Neural cell (in vitro differentiated cells): ENCODE measurements at regions not wholly inside any gene's neighbourhood (a gene's known extent, or its start where the extent isn't known, plus 50 kb on each side); places are given as distances from the start of the nearest gene placed in this dataset.

Experiments
- H2AFZ ChIP-seq: fragments of 200-600, 300-800 bp; sonication (generic), shearing (Covaris generic); 2 replicates; pipeline ENCODE4 v1.6.0; 2014; ENCODE audit warnings: low read depth, mild to moderate bottlenecking, antibody characterized with exemption, low read length, moderate library complexity
- H3F3A ChIP-seq: fragments of 200-600 bp; shearing (Covaris generic); 2 replicates; pipeline ENCODE4 v1.6.1; 2016; ENCODE audit warnings: mild to moderate bottlenecking, moderate library complexity, mixed read lengths, antibody characterized with exemption, low read length; ENCODE audit not compliant: insufficient read depth, poor library complexity, severe bottlenecking
- H3K27ac ChIP-seq: fragments of 200-600, 300-800 bp; sonication (generic), shearing (Covaris generic); 2 replicates; pipeline ENCODE4 v1.5.1; 2014; ENCODE audit warnings: mild to moderate bottlenecking, low read length, moderate library complexity
- H3K27me3 ChIP-seq: fragments of 300-800, 200-600 bp; sonication (generic), shearing (Covaris generic); 2 replicates; pipeline ENCODE4 v1.6.0; 2014; ENCODE audit warnings: mild to moderate bottlenecking, low read depth, low read length, moderate library complexity; ENCODE audit not compliant: insufficient read depth
- H3K36me3 ChIP-seq: fragments of 300-800, 200-600 bp; sonication (generic), shearing (Covaris generic); 2 replicates; pipeline ENCODE4 v1.5.1; 2014; ENCODE audit warnings: mild to moderate bottlenecking, antibody characterized with exemption, low read length, moderate library complexity; ENCODE audit not compliant: insufficient read depth
- H3K4me2 ChIP-seq: fragments of 300-800, 200-600 bp; sonication (generic), shearing (Covaris generic); 2 replicates; pipeline ENCODE4 v1.6.0; 2014; ENCODE audit warnings: mild to moderate bottlenecking, low read length
- H3K4me3 ChIP-seq: fragments of 300-800, 200-600 bp; sonication (generic), shearing (Covaris generic); 2 replicates; pipeline ENCODE4 v1.5.1; 2014; ENCODE audit warnings: mild to moderate bottlenecking, low read length, moderate library complexity
- H3K79me2 ChIP-seq: fragments of 200-600 bp; shearing (Covaris generic); replicated peaks from 2 replicates; pipeline ENCODE4 v1.6.0; 2014; ENCODE audit warnings: mild to moderate bottlenecking, low read length, moderate library complexity; ENCODE audit not compliant: insufficient read depth
- H3K9ac ChIP-seq: fragments of 300-800, 200-600 bp; sonication (generic), shearing (Covaris generic); 2 replicates; pipeline ENCODE4 v1.6.1; 2016; ENCODE audit warnings: mild to moderate bottlenecking, low read length, mixed read lengths
- H3K9me2 ChIP-seq: fragments of 200-600 bp; shearing (Covaris generic); 2 replicates; pipeline ENCODE4 v1.6.1; 2016; ENCODE audit warnings: mild to moderate bottlenecking, low read length, mixed read lengths; ENCODE audit not compliant: insufficient read depth
- H3K9me3 ChIP-seq: fragments of 200-600, 300-800 bp; sonication (generic), shearing (Covaris generic); 2 replicates; pipeline ENCODE4 v1.6.1; 2016; ENCODE audit warnings: mild to moderate bottlenecking, mixed run types, low read length, moderate library complexity, mixed read lengths
- H4K20me1 ChIP-seq: fragments of 200-600 bp; shearing (Covaris generic); 2 replicates; pipeline ENCODE4 v1.6.1; 2016; ENCODE audit warnings: mild to moderate bottlenecking, mixed run types; ENCODE audit not compliant: insufficient read depth
- CTCF ChIP-seq: fragments of 450-650 bp; IDR thresholded peaks from 2 replicates; pipeline ENCODE4 v1.5.1; 2014; ENCODE audit warnings: antibody characterized with exemption, mild to moderate bottlenecking, moderate library complexity; ENCODE audit not compliant: poor library complexity, severe bottlenecking
- EP300 ChIP-seq: fragments of 450-650 bp; conservative IDR thresholded peaks from 2 replicates; pipeline ENCODE4 v1.6.1; 2014; ENCODE audit warnings: antibody characterized with exemption, mild to moderate bottlenecking, moderate library complexity; ENCODE audit not compliant: poor library complexity, severe bottlenecking
- EZH2 ChIP-seq: fragments of 200-600, 300-800 bp; shearing (Covaris generic), sonication (generic); IDR thresholded peaks from 2 replicates; pipeline ENCODE4 v1.6.1; 2014; ENCODE audit warnings: antibody characterized with exemption, low read length, borderline replicate concordance, mild to moderate bottlenecking; ENCODE audit not compliant: insufficient read depth, poor library complexity, severe bottlenecking
- MXI1 ChIP-seq: fragments of 450-650 bp; conservative IDR thresholded peaks from 2 replicates; pipeline ENCODE4 v1.6.1; 2014; ENCODE audit warnings: antibody characterized with exemption, mild to moderate bottlenecking; ENCODE audit not compliant: poor library complexity, severe bottlenecking
- POLR2AphosphoS5 ChIP-seq: IDR thresholded peaks from 2 replicates; pipeline ENCODE4 v1.6.1; 2012
- RAD21 ChIP-seq: fragments of 450-650 bp; conservative IDR thresholded peaks from 2 replicates; pipeline ENCODE4 v1.6.1; 2014; ENCODE audit warnings: antibody characterized with exemption, mild to moderate bottlenecking, moderate library complexity
- SMC3 ChIP-seq: fragments of 450-650 bp; conservative IDR thresholded peaks from 2 replicates; pipeline ENCODE4 v1.6.1; 2014; ENCODE audit warnings: antibody characterized with exemption, mild to moderate bottlenecking, moderate library complexity; ENCODE audit not compliant: poor library complexity
- TAF1 ChIP-seq: IDR thresholded peaks from 2 replicates; pipeline ENCODE4 v1.6.1; 2012; ENCODE audit warnings: low read depth
- TF ChIP-seq, protein P1 (sequence below): IDR thresholded peaks from 2 replicates; pipeline ENCODE4 v1.6.1; 2012; ENCODE audit warnings: borderline replicate concordance

DNA sequence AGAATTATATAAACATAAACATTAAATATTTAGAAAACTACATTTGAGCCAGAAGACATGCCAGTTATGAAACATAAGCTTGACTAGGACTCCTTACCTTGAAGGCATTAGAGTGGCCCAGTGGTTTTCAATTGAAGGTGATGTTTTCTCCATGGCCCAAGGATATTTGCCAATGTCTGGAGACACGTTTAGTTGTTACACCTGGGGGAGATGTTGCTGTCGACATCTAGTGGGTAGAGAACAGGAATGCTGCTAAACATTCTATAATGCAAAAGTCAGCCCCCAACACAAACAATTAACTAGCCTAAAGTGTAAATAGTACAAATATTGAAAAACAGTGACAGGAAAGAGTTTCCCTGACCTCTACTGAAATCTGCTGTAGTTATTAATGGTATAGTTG is 200.9 kb upstream of the HS3ST5 start:
- Histone ChIP-seq H3K9ac (no peak overlapping the region), H3K79me2 (no peaks in the 10 kb centered on the region), H3K9me2 (no peaks in the 10 kb centered on the region), H3F3A (no peaks in the 10 kb centered on the region), H3K27me3 (no peaks in the 10 kb centered on the region), H3K4me2 (no peak overlapping the region), H3K27ac (no peak overlapping the region), H2AFZ (no peak overlapping the region), H3K9me3 (no peaks in the 10 kb centered on the region), H3K36me3 (no peaks in the 10 kb centered on the region), H4K20me1 (no peaks in the 10 kb centered on the region), H3K4me3 (no peak overlapping the region)
- TF ChIP-seq MXI1 = no peak
- no peak for TF ChIP-seq SMC3
- no peak for TF ChIP-seq POLR2AphosphoS5
- TF ChIP-seq CTCF = no peak
- no peak for TF ChIP-seq TAF1
- no peak for TF ChIP-seq EZH2
- TF ChIP-seq RAD21 = no peak
- no peak for TF ChIP-seq EP300
- TF ChIP-seq, protein P1, sequence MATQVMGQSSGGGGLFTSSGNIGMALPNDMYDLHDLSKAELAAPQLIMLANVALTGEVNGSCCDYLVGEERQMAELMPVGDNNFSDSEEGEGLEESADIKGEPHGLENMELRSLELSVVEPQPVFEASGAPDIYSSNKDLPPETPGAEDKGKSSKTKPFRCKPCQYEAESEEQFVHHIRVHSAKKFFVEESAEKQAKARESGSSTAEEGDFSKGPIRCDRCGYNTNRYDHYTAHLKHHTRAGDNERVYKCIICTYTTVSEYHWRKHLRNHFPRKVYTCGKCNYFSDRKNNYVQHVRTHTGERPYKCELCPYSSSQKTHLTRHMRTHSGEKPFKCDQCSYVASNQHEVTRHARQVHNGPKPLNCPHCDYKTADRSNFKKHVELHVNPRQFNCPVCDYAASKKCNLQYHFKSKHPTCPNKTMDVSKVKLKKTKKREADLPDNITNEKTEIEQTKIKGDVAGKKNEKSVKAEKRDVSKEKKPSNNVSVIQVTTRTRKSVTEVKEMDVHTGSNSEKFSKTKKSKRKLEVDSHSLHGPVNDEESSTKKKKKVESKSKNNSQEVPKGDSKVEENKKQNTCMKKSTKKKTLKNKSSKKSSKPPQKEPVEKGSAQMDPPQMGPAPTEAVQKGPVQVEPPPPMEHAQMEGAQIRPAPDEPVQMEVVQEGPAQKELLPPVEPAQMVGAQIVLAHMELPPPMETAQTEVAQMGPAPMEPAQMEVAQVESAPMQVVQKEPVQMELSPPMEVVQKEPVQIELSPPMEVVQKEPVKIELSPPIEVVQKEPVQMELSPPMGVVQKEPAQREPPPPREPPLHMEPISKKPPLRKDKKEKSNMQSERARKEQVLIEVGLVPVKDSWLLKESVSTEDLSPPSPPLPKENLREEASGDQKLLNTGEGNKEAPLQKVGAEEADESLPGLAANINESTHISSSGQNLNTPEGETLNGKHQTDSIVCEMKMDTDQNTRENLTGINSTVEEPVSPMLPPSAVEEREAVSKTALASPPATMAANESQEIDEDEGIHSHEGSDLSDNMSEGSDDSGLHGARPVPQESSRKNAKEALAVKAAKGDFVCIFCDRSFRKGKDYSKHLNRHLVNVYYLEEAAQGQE = no peak

- Histone ChIP-seq H3K9me3 (no peaks in the 10 kb centered on the region), H3K36me3 (no peaks in the 10 kb centered on the region), H3K9me2 (no peaks in the 10 kb centered on the region), H4K20me1 (no peaks in the 10 kb centered on the region), H3K4me3 (no peak overlapping the region), H3K79me2 (no peaks in the 10 kb centered on the region), H3K27ac (no peak overlapping the region), H3K27me3 (no peaks in the 10 kb centered on the region), H3K9ac (no peak overlapping the region), H2AFZ (no peak overlapping the region), H3K4me2 (no peak overlapping the region), H3F3A (no peaks in the 10 kb centered on the region)
- TF ChIP-seq SMC3 (no peak), TAF1 (no peak), EZH2 (no peak), MXI1 (no peak), CTCF (no peak), EP300 (no peak), POLR2AphosphoS5 (no peak), RAD21 (no peak)
- TF ChIP-seq, protein P1 = no peak
Measured at GRCh38 chr6:114541794-114542193, 199.0 kb upstream of the HS3ST5 start.
